ENCODE measurements at regions not wholly inside any gene's neighbourhood (a gene's known extent, or its start where the extent isn't known, plus 50 kb on each side); places are given as distances from the start of the nearest gene placed in this dataset.
"Not testable (repeated sequence)": the region's sequence is repeated elsewhere in the genome, so short reads cannot be mapped to it uniquely, and the experiment has no call there.

DNA sequence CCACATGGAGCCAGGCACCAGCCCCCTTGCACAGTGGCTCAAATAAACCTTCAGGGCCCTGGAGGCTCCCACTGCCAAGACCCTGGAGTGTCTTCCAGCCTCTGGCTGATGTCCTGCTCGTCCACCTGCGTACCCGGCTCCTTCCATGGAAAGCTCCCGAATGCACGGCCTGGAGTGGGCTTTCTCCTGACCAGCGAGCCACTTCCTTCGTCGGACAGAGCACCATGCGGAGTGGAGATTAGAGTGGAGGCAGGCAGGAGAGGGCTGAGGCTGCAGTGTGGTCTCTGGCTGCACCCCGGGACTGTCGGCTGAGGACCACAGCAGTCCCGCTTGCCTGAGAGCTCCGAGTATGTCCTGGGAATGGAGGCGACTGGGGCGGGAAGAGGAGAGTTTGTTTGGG lies 93.7 kb upstream of the SFSWAP start:
- intact Hi-C loops (cut with micrococcal nuclease) = no loop called here
- no peak overlapping the region for H3K4me3 Mint-ChIP-seq
- H3K36me3 Mint-ChIP-seq (ENCODE audit: low read depth) = no peaks in the 10 kb centered on the region
- peaks cover 55% of the 10 kb centered on the region for H3K27me3 Mint-ChIP-seq
- H3K9me3 Mint-ChIP-seq = no peaks in the 10 kb centered on the region
- no peak overlapping the region for H3K27ac Mint-ChIP-seq
- peaks cover 17% of the 10 kb centered on the region for H3K4me1 Mint-ChIP-seq (ENCODE audit: low read depth)

DNA sequence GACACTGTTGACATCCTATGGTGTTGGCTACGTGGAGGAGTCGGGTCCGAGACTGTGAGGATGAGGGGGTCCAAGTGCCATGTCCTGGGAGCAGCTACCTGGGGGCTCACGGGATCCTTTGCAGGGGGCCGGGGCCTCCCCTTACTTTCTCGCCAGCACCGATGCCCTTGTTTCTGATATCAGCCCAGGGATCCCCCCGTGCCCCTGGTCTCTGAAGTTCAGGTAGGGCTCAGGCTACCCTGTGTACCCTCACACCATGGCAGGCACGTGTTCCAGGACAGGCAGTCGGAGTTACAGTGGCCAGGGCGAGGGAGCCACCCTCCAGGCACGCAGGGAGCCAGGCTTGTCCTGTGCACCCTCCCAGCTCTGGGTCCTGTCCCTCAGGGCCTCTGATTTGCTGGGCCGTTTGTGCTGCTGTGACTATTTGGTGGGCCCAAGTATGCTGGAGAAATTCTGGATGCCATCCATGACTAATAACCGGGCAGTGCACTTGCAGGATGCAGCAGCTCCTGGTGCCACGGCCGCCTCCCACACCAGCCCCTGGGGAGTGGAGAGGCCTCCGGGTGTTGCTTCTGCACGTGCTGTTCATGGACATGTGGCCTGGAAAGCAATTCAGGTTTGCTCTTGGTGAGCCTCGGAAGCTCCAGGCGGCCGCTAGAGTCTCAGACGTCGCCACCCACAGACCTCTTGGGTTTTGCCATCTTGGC lies 93.1 kb upstream of the SFSWAP start:
- Mint-ChIP-seq H3K4me1 (ENCODE audit: low read depth) (peaks cover 17% of the 10 kb centered on the region), H3K27ac (no peak overlapping the region)

DNA sequence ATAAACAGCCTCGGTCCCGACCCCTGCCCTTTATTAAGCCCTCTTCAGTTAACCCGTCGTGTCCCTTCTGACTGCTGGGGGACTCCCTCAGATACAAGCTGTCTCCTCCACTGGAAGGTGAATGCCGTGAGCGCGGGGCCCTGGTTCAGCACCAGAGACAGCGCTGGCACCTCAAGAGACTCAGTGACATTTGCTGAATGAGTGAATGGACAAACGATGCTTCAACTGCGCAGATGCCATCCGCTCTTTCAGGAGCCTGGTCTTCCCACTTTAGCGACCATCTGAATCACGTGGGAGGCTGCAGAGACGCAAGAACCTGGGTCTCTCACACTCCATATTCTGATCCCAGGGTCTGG lies 92.6 kb upstream of the SFSWAP start:
- Mint-ChIP-seq H3K36me3 (ENCODE audit: low read depth) (no peaks in the 10 kb centered on the region), H3K4me3 (no peak overlapping the region), H3K27ac (no peak overlapping the region), H3K27me3 (peaks cover 58% of the 10 kb centered on the region), H3K9me3 (no peaks in the 10 kb centered on the region), H3K4me1 (ENCODE audit: low read depth) (peaks cover 13% of the 10 kb centered on the region)
- intact Hi-C loops (cut with micrococcal nuclease) = no loop called here

More for the DNA sequence above, 93.1 kb upstream of the SFSWAP start:
- no peaks in the 10 kb centered on the region for H3K9me3 Mint-ChIP-seq
- H3K36me3 Mint-ChIP-seq (ENCODE audit: low read depth) = no peaks in the 10 kb centered on the region
- no peak overlapping the region for H3K4me3 Mint-ChIP-seq
- intact Hi-C loops (cut with micrococcal nuclease) = no loop called here
- H3K27me3 Mint-ChIP-seq = peaks cover 57% of the 10 kb centered on the region

DNA sequence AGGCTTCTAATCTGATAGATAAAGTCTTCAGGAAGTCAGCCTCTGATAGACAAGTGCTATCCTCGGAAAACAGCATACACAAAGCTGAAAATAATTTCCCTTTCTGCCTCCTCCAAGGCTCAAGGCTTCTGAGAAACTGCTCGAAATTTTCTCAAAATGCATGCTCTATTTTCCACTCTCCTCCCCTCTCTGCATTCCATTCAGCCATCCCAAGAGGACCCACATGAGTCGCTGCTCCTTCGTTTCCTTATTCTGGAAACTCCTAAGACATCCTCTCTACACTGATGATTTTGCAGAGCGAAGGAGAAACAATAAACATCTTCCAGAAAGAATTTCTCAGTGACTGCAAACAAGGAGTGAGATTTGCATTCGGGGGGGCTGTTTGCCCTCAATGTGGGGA lies 92.2 kb upstream of the SFSWAP start:
- Mint-ChIP-seq H3K27ac (no peak overlapping the region), H3K27me3 (peaks cover 58% of the 10 kb centered on the region), H3K4me3 (no peak overlapping the region), H3K36me3 (ENCODE audit: low read depth) (no peaks in the 10 kb centered on the region), H3K4me1 (ENCODE audit: low read depth) (peaks cover 9% of the 10 kb centered on the region), H3K9me3 (no peaks in the 10 kb centered on the region)
- intact Hi-C loops (cut with micrococcal nuclease) = no loop called here

DNA sequence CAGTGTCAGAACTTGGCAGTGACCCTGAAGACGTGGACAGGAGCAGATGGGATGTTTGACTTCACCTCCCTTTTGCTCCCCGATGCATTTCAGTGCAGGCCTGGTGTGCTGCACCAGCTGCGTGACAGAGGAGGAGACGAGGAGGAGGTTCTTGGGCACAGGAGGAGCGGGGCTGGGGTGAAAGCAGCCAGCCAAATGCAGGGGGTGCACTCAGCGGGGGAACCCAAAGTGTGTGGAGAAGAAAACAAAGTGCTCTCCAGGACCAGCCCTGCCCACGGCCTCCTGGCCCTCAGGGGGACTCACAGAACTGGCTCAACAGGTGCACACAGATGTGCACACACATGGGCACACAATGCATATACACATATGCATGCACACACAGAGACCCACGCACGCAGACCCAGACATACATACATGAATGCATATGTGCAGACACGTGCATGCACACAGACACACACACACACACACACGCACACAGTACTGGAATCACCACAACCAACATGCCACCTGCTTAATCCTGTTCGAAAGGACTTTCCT lies 91.7 kb upstream of the SFSWAP start:
- no peak overlapping the region for H3K27ac Mint-ChIP-seq

DNA sequence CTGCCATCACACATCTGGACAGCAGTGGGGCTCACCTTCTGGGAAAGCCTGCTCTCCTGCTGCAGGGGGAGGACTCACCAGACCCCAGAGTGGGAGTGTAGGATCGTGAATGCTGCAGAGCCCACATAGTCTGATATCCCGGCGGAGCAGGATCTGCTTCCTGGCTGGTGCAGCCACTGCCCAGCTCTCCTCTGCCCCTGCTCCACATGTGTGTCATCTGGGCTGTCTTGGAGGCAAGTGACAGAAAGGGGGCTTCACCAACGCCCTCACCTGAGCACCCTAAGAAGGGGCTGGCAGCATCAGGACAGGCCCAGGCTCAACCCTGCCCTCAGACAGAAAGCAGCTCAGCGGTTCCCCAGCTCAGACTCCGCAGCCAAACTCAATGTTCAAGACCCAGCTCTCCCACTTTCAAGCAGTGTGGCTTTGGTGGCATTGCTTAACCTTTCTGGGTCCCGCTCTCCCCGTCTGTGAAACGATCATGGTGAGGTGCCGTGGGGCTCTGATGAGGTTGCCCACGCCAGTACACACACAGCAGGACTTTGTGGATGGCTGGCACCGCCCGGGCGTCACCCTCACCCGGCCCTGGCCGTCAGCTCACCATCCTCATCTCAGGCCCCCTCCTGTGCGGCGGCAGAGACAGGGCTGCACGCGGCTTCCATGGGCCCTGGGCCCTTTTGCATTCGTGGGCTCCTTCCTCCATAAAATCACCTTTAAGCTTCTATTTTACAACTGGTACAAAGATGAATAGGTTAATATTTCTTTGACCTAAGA lies 91.0 kb upstream of the SFSWAP start:
- Mint-ChIP-seq H3K27ac (no peak overlapping the region), H3K36me3 (ENCODE audit: low read depth) (no peaks in the 10 kb centered on the region), H3K27me3 (peaks cover 65% of the 10 kb centered on the region), H3K4me3 (no peak overlapping the region), H3K4me1 (ENCODE audit: low read depth) (peaks cover 5% of the 10 kb centered on the region), H3K9me3 (no peaks in the 10 kb centered on the region)
- intact Hi-C loops (cut with micrococcal nuclease) = no loop called here

More for the DNA sequence above, 91.7 kb upstream of the SFSWAP start:
- Mint-ChIP-seq H3K4me3 (no peak overlapping the region), H3K27me3 (peaks cover 61% of the 10 kb centered on the region), H3K36me3 (ENCODE audit: low read depth) (no peaks in the 10 kb centered on the region), H3K9me3 (no peaks in the 10 kb centered on the region), H3K4me1 (ENCODE audit: low read depth) (peaks cover 5% of the 10 kb centered on the region)
- intact Hi-C loops (cut with micrococcal nuclease) = no loop called here

DNA sequence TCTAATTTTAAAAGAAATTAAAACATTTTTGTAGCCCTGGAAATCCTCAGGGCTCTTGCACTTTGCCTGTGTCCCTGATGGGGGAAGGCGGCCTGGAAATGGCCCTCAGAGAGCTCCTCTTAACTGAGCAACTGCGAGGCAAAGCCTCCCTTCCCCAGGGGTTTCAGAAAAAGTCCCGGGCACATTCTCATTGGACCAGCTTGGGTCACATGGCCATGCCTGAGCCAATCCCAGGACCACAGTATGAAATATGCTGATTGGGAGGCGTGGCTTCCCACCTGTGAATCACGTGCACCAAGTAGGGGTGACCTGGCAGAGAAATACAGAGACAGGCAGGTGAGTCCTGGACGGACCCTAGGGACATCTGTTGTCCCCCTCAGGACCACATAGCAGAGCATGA lies 90.4 kb upstream of the SFSWAP start:
- peaks cover 4% of the 10 kb centered on the region for H3K4me1 Mint-ChIP-seq (ENCODE audit: low read depth)
- no peaks in the 10 kb centered on the region for H3K36me3 Mint-ChIP-seq (ENCODE audit: low read depth)
- H3K27me3 Mint-ChIP-seq = peaks cover 66% of the 10 kb centered on the region
- no peak overlapping the region for H3K27ac Mint-ChIP-seq
- no peak overlapping the region for H3K4me3 Mint-ChIP-seq
- intact Hi-C loops (cut with micrococcal nuclease) = no loop called here
- no peaks in the 10 kb centered on the region for H3K9me3 Mint-ChIP-seq

DNA sequence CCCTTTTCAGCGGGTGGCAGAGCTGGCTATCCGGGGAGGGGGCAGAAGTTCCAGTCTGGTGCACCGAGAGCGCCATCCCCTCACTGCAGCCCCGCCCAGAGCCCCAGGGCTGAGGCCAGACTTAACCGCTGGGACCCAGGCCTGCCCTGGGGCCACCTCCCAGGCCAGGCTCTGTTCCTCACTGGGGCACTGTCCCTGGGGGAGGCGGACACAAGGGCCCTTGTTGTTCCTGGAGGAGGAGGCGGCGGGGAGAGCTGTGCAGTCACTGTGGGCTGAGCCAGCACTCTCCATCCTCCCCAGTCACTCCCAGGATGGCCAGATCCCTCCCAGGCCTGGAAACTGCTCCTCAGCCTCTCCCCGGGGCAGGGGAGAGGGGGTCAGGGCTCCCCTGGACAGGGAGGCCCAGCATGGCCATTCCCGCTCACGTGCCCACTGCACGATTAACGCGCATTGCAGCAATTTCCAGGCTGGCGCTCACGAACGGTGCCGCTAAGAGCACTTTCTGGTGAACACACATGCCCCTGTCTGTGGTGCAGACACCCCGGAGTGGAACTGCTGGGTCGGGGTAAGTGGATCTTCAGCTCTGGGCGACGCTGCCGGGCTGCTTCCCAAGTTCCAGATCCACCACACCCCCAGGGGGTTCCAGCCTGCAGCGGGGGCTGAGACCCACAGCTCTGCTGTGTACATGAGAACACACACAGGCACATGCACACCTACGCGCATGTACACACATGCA lies 89.8 kb upstream of the SFSWAP start:
- no peaks in the 10 kb centered on the region for H3K4me1 Mint-ChIP-seq (ENCODE audit: low read depth)
- intact Hi-C loops (cut with micrococcal nuclease) = no loop called here
- no peak overlapping the region for H3K4me3 Mint-ChIP-seq
- no peak overlapping the region for H3K27ac Mint-ChIP-seq
- H3K27me3 Mint-ChIP-seq = peaks cover 66% of the 10 kb centered on the region
- H3K9me3 Mint-ChIP-seq = no peaks in the 10 kb centered on the region
- H3K36me3 Mint-ChIP-seq (ENCODE audit: low read depth) = no peaks in the 10 kb centered on the region

DNA sequence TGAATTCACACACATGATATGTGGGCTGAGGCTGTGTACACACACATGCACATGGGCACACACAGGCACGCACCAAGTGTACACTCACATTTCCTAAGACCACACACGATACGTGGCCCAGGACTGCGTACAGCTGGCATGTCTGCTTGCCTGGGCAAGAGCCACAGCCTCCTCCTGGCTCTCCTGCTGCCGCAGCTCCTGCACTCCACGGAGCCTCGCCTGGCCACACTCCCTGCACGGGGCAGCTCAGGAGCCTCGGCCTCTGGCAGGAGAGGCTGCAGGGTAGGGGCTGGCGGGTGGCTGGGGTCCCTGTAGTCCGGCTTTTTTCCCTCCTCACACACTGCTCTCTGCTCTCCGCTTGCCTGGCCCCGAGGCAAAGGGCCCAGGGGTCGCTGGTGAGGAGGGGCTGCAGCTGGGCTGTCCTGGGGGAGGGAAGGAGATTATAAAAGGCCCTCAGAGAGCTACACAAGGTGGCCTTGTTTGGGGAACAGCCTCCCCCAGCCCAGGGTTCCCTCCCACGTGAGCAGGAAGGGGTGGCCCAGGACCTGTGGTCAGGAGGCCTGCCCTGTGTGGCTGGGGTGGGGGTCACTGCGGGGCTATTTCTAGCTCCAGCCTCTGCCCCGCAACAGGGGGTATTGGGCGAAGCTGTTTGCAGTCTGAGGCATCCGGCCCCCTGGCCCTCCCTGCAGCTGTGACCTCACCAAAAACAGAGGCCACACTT lies 89.0 kb upstream of the SFSWAP start:
- H3K36me3 Mint-ChIP-seq (ENCODE audit: low read depth) = no peaks in the 10 kb centered on the region
- intact Hi-C loops (cut with micrococcal nuclease) = no loop called here
- H3K9me3 Mint-ChIP-seq = no peaks in the 10 kb centered on the region
- H3K4me3 Mint-ChIP-seq = no peak overlapping the region
- H3K27me3 Mint-ChIP-seq = peaks cover 62% of the 10 kb centered on the region
- H3K4me1 Mint-ChIP-seq (ENCODE audit: low read depth) = no peaks in the 10 kb centered on the region
- no peak overlapping the region for H3K27ac Mint-ChIP-seq

DNA sequence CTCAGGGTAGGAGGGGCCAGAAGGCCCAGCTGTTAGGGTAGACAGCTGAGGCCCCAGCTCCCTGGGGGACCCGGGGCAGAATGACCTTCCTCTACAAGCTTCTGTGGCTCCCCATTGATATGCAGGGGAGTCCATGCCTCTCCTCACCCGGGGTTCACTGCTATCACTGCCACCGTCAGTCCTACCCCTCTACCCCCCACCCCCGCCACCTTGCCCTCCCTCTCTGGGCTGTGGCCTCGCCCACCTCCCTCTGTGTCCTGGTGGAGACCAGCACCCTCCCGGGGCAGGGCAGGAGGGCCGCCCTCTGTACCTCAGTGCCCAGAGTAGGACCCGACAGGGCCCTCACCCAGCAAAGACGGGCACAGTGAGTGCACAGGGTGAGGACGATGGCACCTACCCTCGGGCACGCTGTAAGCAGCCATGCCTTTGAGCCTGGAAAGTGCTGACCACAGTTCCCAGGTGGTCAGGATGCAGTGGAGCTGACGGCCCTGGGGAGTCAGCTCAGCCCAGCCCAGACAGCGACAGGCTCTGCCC lies 88.4 kb upstream of the SFSWAP start:
- H3K4me1 Mint-ChIP-seq (ENCODE audit: low read depth) = no peaks in the 10 kb centered on the region
- peaks cover 57% of the 10 kb centered on the region for H3K27me3 Mint-ChIP-seq
- intact Hi-C loops (cut with micrococcal nuclease) = no loop called here
- no peaks in the 10 kb centered on the region for H3K36me3 Mint-ChIP-seq (ENCODE audit: low read depth)
- H3K9me3 Mint-ChIP-seq = no peaks in the 10 kb centered on the region
- no peak overlapping the region for H3K4me3 Mint-ChIP-seq
- no peak overlapping the region for H3K27ac Mint-ChIP-seq

DNA sequence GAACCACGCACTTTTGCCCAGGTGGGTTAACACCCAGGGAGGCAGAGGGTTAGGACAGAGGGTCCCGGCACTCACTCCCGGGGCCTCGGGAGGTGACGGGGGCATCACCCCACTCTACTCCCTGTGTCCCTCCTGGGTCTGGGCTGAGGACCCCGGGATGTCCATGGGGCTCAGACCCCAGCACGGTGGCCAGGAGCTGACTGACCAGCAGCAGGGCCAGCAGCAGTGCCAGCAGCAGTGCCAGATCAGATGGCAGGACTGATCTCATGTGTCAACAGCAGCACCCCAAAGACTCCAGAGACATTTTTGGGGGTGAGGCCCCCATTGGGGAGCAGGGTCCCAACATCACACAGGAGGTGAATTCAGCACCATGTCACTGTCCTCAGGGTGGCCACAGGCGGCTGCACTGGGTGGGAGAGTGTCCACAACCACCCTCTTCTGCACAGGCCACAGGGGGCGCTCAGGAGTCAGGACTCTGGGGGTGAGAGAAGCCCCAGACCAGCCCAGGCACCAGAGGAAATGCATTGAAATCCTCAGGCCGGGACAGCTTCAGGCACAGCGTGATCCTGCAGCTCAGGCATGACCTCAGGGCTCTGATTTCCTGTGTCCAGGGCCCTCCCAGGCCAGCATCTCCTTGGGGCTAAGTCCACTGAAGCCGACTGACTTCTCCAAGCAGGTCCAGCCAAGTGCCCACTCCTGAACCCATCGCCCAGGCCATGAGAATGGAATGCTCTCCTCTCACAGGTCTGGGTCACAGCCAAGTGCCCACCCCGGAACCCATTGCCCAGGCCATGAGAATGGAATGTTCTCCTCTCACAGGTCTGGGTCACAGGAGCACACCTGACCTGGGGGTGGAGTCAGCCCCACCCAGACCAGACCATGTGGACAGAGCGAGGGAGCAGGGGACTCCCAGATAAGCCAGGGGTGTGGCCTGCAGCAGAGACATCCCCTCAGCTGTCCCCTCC lies 87.2 kb upstream of the SFSWAP start:
- intact Hi-C loops (cut with micrococcal nuclease); H3K36me3 Mint-ChIP-seq (ENCODE audit: low read depth); H3K27ac Mint-ChIP-seq; H3K4me1 Mint-ChIP-seq (ENCODE audit: low read depth); H3K9me3 Mint-ChIP-seq; H3K4me3 Mint-ChIP-seq: not testable (repeated sequence)
- H3K27me3 Mint-ChIP-seq = peaks cover 52% of the 10 kb centered on the region

DNA sequence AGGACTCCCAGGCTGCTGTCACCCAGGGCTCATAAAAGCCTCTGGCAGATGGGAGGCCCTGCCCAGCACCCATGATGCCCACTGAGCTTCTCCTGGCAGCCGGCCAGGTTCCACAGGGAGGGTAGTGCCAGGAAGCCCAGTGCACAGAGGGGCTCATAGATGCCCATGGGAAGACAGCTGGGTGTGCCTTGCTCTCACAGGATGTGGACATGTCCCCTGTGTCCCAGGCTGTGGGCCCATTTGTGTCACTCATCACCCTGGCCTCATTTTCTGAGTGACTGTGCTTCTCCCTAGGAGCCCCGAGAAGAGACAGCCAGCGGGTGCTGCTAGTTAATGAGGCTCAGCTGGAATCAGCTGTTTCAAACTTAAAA lies 86.5 kb upstream of the SFSWAP start:
- intact Hi-C loops (cut with micrococcal nuclease); H3K9me3 Mint-ChIP-seq; H3K36me3 Mint-ChIP-seq (ENCODE audit: low read depth); H3K4me1 Mint-ChIP-seq (ENCODE audit: low read depth); H3K4me3 Mint-ChIP-seq; H3K27ac Mint-ChIP-seq: not testable (repeated sequence)
- H3K27me3 Mint-ChIP-seq = peaks cover 52% of the 10 kb centered on the region

Measured in dendritic cell treated with granulocyte-macrophage colony-stimulating factor and Interleukin-4, amounts not matched to agents 40 ng/mL and 50 ng/mL, for 4 days (primary cell).